ENCODE measurements at regions not wholly inside any gene's neighbourhood (a gene's known extent, or its start where the extent isn't known, plus 50 kb on each side); places are given as distances from the start of the nearest gene placed in this dataset.

- TF ChIP-seq EZH2 (optimal IDR thresholded peaks at IDR 0.05; ENCODE audit: low read depth, low read length): no peak
- TF ChIP-seq CTCF (IDR thresholded peaks at IDR 0.05; ENCODE audit: low read length): no peak
- TF ChIP-seq EZH2phosphoT487 (IDR thresholded peaks at IDR 0.05; ENCODE audit: low read length): no peak
Observed at GRCh38 chr12:18898470-18898869, 160.6 kb downstream of the CAPZA3 start.
